ENCODE measurements at regions not wholly inside any gene's neighbourhood (a gene's known extent, or its start where the extent isn't known, plus 50 kb on each side); places are given as distances from the start of the nearest gene placed in this dataset.

DNA sequence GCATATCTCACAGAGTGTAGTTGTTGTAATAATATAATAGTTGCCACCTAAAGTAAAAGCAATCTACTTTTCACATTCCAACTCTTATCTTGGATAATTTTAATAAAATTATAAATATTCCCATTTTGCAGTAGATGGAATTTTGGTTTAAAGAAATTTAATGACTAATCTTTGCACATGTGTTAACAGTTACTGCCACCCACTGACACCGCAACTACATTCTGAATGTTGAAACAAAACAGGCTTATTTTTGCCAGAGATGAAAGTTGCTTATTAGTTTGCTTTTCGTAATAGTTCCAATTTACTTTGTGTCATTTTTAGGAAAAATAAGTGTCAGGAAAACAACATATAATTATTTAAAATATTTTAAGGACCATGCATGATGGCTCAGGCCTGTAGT is 557.5 kb upstream of the PCDH15 start:
- DNase-seq = no peak

DNA sequence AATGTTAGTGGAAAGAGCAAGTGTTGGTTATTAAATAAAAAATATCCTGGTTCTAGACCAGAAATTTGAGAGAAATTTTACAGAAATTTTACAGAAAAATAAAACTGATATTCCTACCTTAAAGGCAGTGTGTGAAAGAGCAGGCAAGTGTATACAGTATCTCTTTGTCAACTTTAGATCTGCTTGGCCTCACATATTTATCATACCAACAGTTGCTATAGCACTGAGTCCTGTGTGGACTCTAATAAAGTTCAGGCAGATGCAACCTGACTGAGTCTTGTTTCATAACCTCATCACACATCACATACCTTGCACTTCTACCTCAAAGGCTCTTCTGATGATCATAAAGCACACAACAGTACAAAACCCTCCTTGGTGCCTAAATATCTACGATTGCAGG is 552.4 kb upstream of the PCDH15 start:
- no peak for DNase-seq

DNA sequence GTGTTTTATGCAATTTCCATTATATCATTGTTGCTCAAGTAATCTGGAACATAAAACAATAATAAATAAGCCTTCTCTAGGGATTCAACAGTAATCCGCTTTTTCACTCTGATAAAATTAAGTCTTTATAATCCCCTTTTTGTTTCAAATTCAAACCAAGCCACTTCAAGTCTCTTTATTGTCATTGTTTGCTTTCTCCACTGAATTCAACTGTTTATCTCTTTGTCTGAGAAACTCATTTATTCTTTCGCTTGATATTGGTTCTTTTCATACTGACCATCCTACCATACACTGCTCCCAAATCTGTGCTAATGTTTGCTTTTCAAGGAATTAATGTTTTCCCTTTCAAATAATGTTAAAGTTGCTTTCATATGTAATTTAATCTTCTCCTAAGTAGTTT is 550.4 kb upstream of the PCDH15 start:
- DNase-seq = no peak

GRCh38 chr10:55348534-55348933 is 547.5 kb upstream of the PCDH15 start:
- DNase-seq = no peak

DNA sequence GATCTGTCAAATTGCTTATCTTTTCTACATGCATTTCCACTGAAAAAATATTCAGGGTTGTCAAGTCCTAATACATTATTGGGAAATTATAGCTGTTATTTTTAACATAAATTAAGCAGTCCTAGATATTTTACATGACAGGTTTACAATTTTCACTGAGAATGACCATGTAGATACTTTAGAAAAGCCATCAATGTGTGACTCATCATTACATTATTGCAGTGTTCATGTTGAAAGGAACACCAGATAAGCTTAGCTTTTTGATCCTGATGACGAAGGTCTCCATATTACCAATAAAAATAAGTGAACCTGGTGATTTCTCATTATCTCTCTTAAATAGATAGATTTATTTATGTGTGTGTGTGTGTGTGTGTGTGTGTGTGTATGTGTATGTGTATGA is 529.5 kb upstream of the PCDH15 start:
- no peak for DNase-seq

DNA sequence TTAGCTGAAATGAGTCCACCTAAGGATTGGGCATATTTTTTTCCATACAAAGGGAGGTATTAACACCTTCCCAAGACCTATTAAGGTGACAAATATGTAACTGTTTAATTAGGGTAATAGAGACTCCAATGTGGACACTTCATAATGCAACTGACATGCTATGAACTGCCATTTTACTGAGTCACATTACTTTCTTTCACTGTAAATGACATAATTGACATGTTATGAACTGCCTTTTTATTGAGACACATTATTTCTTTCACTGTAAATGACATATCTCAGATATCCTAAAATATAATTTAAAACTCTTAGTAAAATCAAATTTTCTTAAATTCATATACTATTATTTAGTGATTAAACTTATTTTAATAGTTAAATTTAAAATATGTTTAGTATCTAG is 528.8 kb upstream of the PCDH15 start:
- DNase-seq = no peak

DNA sequence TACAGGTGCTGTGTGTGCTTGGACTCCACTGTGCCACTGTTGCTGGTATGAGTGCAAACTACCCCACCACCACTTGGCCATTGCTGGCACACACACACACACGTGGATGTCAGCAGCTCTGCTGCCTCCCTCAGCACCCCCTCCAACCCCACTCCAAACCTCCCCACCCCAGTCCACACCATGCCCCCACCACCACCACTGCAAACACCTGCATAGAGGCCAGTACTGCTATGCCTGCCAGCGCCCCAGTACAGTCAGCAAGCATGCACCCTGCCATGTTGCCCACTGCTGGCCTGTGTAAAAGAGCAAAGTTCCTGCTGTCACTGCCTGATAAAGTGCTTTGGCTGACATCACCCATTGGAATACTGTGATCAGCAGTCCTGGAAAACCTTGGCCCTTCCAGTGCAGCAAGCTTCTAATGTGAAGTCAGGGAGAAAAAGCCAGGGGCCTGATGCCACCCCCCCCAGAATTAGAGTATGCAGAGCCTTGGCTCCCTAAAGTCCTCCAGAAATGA is 519.2 kb upstream of the PCDH15 start:
- DNase-seq = no peak

- DNase-seq = no peak
These were observed 511.0 kb upstream of the PCDH15 start for GRCh38 chr10:55311848-55312635.

DNA sequence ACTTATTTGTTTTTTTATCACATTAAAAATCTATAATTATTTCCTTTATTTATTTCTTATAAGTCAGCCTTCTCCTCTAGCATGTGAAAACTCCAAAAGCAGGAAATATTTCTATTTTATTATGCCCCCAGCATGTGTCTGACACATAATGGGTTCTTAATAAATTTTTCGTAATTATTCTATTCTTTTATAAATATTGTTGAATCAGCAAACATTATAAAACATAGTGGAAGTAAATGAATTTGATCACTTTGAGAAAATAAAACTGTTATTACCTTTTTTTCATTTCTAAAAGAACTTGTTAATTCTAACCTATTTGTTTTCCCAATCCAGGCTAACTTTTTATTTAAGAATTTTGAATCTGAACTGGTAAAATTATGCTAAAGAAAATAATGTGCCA is 509.1 kb upstream of the PCDH15 start:
- DNase-seq = no peak

DNA sequence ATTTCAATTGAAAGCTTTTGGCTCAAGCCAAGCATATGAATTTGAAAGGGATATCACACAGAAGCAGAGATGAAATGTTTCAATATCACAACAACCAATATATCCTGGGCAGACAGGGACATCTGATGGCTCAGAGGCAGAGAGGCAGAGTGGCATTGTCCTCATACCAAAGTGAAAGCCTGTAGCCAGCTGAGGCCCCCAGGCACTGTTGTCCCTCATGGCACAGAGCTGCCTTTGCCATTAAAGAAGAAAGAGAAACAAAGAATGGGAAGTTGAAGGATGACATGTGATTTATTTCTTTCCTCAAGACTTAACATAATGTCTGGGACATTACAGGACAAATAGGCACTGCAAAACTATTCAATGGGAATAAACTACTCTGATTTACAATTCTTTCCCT is 504.3 kb upstream of the PCDH15 start:
- no peak for DNase-seq

DNA sequence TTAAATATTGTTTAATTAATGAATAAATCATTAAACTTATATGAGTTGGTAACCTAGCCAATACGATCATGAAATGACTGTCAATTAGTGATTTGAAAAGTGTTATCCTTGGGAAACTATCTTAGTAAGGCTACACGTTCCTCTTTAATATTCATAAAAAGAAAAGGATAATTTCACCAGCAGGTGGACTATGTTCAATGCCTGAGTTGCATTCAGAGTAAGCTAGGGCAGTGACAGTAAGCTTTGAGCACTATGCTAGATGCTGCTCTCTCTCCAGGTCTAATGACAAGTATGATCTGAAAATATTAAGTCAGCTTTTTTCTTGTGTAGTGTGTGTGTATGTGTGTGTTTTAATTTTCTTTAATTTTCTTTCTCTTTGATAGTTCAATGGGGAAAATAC is 486.3 kb upstream of the PCDH15 start:
- no peak for DNase-seq

GRCh38 chr10:55283031-55283430 is 482.0 kb upstream of the PCDH15 start:
- no peak for DNase-seq

DNA sequence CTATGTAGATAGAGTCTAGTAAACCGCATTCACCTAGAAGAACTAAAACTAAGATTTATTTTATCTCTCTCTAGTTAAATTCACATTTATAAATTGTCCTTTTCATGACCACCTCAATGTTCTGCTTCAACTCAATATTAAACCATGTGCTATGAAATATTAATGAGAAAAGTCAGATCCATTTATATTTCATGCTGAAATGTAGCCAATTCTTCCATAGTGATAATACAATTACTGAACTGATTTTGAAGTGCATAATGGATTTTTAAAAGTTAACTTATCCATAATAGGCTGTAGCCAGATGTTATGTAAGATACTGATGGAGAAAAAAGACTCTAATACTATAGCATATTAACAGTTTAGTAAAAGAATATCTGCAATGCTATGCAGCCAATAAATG is 479.7 kb upstream of the PCDH15 start:
- no peak for DNase-seq

DNA sequence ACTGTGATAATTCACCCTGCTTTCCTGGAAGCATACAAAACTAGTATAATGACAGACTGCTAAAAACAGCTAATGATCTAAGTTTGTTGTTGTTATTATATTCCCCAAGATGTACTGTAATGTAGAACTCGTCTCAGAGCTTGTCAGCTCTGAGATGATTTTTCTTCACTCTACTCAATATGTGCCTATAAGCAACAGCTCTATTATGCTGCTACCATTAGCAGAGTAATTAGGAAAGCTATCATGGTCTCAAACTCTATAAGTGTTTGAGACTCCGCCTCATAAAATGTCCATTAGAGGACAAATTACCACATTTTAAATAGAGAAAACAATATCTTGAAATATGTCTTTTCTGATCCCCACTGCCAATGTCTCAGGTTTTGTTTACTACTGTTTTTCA is 476.5 kb upstream of the PCDH15 start:
- DNase-seq = no peak

- DNase-seq = no peak
These were observed 473.3 kb upstream of the PCDH15 start for GRCh38 chr10:55274367-55274766.

- no peak for DNase-seq
These were observed 472.9 kb upstream of the PCDH15 start for GRCh38 chr10:55273946-55274345.

GRCh38 chr10:55272886-55273285 is 471.9 kb upstream of the PCDH15 start:
- no peak for DNase-seq

- DNase-seq = no peak
These were observed 465.8 kb upstream of the PCDH15 start for GRCh38 chr10:55266797-55267196.

GRCh38 chr10:55263327-55263726 is 462.3 kb upstream of the PCDH15 start:
- no peak for DNase-seq

GRCh38 chr10:55242544-55242943 is 441.5 kb upstream of the PCDH15 start:
- no peak for DNase-seq

DNA sequence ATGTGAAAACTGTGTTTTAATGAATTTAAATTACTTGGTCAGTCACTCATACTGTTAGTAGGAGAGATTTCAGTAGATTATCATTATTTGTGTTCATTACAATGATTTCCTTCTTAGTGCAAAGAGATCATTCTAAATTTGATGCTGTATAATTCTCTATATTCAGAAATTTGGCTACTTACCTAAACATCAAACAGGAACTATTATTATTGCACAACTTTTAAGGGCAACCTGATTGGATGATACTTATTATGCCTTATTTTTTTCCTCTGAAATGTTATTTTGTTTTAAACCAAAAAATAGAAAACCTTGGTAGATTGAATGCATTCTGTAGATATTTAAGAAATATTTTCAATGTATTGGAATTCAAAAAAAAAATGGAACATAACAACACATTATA is 436.4 kb upstream of the PCDH15 start:
- no peak for DNase-seq

DNA sequence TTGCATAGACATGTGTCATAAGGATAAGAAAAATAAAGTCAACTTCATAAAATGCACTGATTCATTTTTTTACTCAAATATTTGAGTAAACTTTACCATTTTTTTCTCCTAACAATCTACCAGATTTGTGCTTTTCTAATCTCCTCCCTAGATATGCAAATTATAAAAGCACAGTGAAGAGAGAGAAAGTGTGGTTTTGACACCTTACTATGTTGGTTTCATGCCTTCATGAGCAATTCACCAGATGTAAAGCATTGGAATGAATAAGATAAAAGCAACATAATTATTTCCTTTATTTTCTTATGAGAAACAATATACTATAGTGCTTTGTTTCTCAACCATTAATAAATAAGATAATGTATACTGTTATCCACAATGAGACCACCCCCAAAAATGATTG is 432.5 kb upstream of the PCDH15 start:
- DNase-seq = no peak

- DNase-seq = no peak
These were observed 432.1 kb upstream of the PCDH15 start for GRCh38 chr10:55233090-55233489.

- DNase-seq = no peak
These were observed 431.5 kb upstream of the PCDH15 start for GRCh38 chr10:55232553-55232952.

GRCh38 chr10:55227967-55228366 is 426.9 kb upstream of the PCDH15 start:
- no peak for DNase-seq

Measured in stimulated activated CD4-positive, alpha-beta T cell treated with anti-CD3 and anti-CD28 coated beads, Interleukin-1b, Interleukin-23, amount 100 ng/mL, for 48 hours (primary cell).